ENCODE measurements at regions not wholly inside any gene's neighbourhood (a gene's known extent, or its start where the extent isn't known, plus 50 kb on each side); places are given as distances from the start of the nearest gene placed in this dataset.

DNA sequence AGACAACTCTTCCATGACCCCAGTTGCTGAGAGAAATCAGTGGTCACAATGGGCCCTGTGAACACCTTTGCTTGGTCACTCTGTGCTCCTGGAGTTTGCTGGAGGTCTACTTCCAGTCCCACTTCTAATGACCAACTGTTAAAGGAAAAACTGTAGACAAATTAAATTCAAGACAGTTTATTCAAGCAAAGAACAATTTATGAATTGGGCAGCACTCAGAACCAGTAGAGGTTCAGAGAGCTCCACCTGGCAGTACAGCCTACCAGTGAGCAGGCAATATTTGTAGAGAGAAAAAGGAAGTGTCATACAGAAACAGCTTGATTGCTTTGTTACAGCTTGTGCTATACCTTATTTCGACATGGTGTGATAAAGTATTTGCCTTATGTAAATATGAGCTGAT, 116.5 kb downstream of the HS3ST3B1 start:
- Histone ChIP-seq H3K4me3 (ENCODE audit: insufficient read depth, low read depth, low read length) (no peak overlapping the region), H3K36me3 (ENCODE audit: control insufficient read depth, insufficient read depth, low read length) (no peaks in the 10 kb centered on the region), H3K27ac (ENCODE audit: insufficient read depth, low read depth, low read length, poor library complexity, severe bottlenecking) (no peak overlapping the region), H3K9me3 (ENCODE audit: control insufficient read depth, low read length) (peaks cover 2% of the 10 kb centered on the region), H3K4me1 (ENCODE audit: control insufficient read depth, insufficient read depth, low read length) (no peaks in the 10 kb centered on the region), H3K27me3 (ENCODE audit: control insufficient read depth, insufficient read depth, low read length, poor library complexity, severe bottlenecking) (no peaks in the 10 kb centered on the region)
- 97% methylated on average over 1 of the region's 1 CpG for WGBS, 2 experiments

DNA sequence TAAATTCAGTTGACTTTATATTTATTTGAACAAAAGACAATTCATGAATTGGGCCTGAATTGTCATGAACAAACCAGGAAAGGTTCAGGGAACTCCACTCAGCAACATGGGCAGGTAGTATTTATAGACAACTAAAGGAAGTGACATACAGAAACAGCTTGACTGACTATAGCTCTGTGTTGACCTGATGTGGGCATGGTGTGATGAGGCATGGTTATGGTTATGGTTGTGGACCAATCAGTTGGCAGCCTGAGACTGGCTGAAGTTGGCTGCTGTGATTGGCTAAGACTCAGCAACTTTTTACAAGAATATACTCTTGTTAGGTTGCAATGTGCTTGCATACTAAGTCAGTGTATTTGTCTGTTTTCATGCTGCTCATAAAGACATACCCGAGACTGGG, 108.4 kb downstream of the HS3ST3B1 start:
- H3K4me1 ChIP-seq (ENCODE audit: control insufficient read depth, insufficient read depth, low read length): no peaks in the 10 kb centered on the region
- no peaks in the 10 kb centered on the region for H3K27me3 ChIP-seq (ENCODE audit: control insufficient read depth, insufficient read depth, low read length, poor library complexity, severe bottlenecking)
- H3K9me3 ChIP-seq (ENCODE audit: control insufficient read depth, low read length): no peaks in the 10 kb centered on the region
- WGBS, 2 experiments: 93 to 94% methylated on average over 1 of the region's 1 CpG
- H3K36me3 ChIP-seq (ENCODE audit: control insufficient read depth, insufficient read depth, low read length): no peaks in the 10 kb centered on the region
- H3K27ac ChIP-seq (ENCODE audit: insufficient read depth, low read depth, low read length, poor library complexity, severe bottlenecking): no peak overlapping the region
- no peak overlapping the region for H3K4me3 ChIP-seq (ENCODE audit: insufficient read depth, low read depth, low read length)

DNA sequence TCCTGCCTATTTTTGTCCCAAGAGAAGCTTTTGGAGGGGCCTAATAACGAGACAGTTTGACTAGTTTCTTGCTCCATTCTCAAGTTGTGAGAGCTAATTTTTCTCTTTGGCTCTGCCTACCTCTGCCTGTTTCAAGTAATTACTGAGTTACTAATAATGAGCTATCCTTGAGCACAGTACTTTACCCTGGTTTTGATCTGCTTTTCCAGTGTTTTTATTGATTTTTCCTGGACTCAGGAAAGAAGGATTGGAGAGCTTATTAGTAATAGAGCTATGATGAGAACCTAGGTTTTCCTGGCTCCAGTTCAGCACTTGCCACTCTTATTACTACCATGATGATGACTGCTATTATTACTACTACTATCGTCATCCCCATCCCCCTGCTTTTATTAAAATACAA, 106.7 kb downstream of the HS3ST3B1 start:
- no peak overlapping the region for H3K4me3 ChIP-seq (ENCODE audit: insufficient read depth, low read depth, low read length)
- 97% methylated on average over 2 of the region's 2 CpGs for WGBS, 2 experiments
- H3K27ac ChIP-seq (ENCODE audit: insufficient read depth, low read depth, low read length, poor library complexity, severe bottlenecking): no peak overlapping the region
- H3K4me1 ChIP-seq (ENCODE audit: control insufficient read depth, insufficient read depth, low read length): no peaks in the 10 kb centered on the region
- H3K27me3 ChIP-seq (ENCODE audit: control insufficient read depth, insufficient read depth, low read length, poor library complexity, severe bottlenecking): no peaks in the 10 kb centered on the region
- no peaks in the 10 kb centered on the region for H3K36me3 ChIP-seq (ENCODE audit: control insufficient read depth, insufficient read depth, low read length)
- H3K9me3 ChIP-seq (ENCODE audit: control insufficient read depth, low read length): no peaks in the 10 kb centered on the region

DNA sequence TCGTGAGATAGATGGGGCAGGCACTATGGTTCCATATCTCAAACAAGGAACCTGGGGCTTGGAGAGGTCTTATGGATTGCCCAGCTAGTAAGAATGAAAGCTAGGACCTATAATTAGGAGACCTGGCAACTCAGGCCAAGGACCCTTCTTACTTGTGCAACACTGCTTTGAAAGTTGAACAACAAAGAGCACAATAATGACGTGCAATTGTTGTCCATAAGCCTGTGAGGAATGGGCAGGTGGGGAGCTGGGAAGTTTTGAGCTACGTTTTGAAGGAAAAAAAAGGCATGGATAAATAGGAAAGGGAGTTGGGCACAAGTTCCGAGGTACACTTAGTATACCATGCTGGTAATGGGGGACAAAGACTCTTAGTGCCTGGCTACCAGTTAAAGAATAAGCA, 104.3 kb downstream of the HS3ST3B1 start:
- no peaks in the 10 kb centered on the region for H3K36me3 ChIP-seq (ENCODE audit: control insufficient read depth, insufficient read depth, low read length)
- H3K27me3 ChIP-seq (ENCODE audit: control insufficient read depth, insufficient read depth, low read length, poor library complexity, severe bottlenecking): no peaks in the 10 kb centered on the region
- no peak overlapping the region for H3K27ac ChIP-seq (ENCODE audit: insufficient read depth, low read depth, low read length, poor library complexity, severe bottlenecking)
- H3K4me3 ChIP-seq (ENCODE audit: insufficient read depth, low read depth, low read length): no peak overlapping the region
- no peaks in the 10 kb centered on the region for H3K4me1 ChIP-seq (ENCODE audit: control insufficient read depth, insufficient read depth, low read length)
- no peaks in the 10 kb centered on the region for H3K9me3 ChIP-seq (ENCODE audit: control insufficient read depth, low read length)
- 90 to 97% methylated on average over 4 of the region's 4 CpGs for WGBS, 2 experiments

Data from ectodermal cell (in vitro differentiated cells).